Activated gamma-delta T cell treated with Interleukin-2 at 50 U/mL for 16 hours (primary cell): ENCODE measurements at regions not wholly inside any gene's neighbourhood (a gene's known extent, or its start where the extent isn't known, plus 50 kb on each side); places are given as distances from the start of the nearest gene placed in this dataset.

Source experiments
- DNase-seq: peaks from one replicate; pipeline ENCODE4 v3.0.0-alpha.2; 2020

DNA sequence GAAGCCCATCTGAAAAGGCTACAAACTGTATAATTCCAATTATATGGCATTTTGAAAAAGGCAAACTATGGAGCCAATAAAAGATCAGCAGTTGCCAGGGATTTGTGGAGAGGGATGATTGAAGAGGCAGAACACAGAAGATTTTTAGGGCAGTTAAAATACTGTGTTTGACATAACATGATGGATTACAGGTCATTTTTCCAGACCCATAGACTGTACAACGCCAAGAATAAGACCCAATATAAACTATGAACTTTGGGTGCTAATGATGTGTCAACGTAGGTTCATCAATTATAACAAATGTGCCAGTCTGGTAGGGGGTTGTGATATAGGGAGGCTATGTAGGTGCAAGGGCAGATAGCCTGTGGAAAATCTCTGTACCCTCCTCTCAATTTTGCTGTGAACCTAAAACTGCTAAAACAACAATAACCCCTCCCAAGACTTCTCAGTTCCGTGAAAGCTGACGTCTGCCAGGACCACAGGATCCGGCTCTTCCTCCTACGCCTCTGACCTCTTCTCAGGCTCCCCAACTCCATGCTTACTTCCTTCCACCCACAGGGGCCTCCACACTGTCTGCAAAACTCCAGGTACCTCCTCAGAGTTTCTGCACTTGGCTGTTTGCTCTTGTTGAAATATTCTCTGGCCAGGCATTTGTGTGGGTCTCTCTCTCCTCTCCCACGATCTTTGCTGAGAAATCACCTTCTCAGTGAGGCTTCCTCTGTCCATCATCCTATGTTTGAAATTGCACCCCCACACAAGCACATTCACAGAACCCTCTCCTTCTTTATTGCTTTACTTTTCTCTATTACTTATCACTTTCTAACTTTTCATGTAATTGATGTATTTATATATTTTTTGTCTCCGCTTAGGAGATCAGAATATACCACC is 131.4 kb downstream of the BBS10 start:
- no peak for DNase-seq

DNA sequence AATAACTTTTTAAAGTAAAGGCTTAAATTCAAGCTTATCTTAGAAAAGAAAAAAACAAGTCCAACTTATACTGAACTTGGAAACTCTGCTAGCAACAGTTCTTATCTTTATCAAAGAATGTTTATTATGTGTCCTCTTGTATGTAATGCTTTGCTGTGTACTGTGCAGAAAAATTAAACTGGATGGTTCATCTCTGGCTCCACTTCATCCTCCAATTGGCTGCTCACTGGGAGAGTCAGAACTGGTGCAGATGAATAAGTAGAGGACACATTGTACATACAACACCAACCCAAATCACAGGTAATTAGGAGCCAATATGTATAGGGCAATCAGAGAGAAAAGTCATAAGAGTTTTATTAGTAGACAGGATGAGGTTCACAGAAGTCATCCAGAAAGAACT is 123.6 kb upstream of the NAP1L1 start:
- DNase-seq = no peak

DNA sequence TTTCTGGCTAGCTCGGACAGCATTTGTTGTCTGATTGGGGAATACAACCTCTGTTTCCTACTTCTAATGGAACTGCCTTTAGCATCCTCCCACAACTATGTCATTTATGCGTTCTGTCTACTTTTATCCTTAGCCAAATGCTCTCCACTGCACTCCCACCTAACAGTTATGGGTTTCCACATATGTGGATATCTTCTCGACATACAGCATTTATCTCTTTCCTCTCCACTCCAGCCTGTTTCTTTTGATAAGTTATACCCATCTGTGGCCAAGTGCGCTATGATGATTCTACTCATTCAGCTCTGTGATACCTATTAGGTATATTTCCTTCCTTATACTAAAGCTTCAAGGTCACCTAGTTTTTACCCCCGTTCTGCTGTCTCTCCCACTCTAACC is 122.2 kb upstream of the NAP1L1 start:
- no peak for DNase-seq

DNA sequence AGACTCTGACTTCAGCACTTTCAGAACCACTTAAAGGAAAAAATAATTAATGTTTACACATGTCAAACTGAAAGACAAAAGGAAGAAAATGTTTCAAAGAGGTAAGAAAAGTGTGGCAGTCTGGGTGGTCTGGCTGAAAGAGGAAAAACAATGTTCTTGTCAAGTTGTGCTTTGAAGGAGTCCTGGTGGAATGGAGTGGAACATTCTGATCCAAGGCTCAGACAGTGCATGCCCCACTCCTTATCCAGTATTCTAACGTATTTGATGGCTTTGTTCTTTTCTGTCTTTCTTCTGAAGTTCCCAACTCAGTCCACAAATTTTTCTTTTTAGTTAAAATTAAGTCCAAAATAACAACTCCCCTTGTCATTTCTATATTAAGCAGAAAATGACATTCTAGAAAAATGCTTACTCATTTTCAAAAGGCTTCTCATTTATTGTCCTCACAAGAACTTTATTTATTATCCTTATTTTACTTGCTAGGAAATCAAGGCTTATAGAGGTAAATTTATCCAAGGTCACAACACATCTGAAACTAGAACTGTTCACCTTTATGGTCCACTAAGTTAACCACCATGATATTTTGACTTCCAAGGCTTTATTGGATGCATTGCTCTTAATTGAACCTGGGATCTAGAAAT is 121.7 kb upstream of the NAP1L1 start:
- no peak for DNase-seq

DNA sequence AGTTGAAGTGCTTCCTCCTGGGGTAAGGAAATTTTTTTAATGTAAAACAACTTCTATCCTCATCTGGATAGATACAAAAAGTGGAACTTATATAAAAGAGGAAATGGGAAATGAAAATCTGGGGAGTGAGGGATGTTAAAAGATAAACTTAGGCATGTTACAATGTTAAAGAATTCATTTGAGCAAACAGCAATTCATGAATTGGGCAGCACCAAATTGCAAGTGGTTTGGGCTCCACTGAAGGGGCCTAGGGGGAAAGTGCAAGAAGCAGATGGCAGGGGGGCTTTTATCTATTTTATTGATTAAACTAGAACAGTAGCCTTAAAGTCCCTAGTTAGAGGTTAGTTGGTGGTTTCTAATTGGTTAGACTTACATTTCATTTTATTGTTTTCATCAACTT is 118.1 kb upstream of the NAP1L1 start:
- no peak for DNase-seq

DNA sequence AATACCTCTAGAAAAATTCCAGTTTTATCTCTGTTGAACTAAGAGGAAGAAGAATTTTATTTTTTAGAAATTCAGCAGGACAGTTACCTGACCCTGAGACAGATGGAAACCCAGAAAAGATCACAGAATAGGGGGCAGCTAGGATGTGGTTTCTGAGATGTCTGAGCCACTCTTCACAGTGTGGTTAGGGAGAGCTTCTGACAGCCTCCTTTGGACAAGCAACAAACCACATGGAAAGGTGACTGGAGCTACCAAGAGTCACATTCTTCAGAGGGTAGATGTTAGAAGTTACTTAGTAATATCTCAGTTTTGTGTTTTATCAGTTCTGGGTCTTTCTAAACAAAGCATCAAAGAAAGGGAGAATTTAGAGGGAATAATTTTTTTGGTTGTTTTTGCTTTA is 117.3 kb upstream of the NAP1L1 start:
- DNase-seq = no peak

DNA sequence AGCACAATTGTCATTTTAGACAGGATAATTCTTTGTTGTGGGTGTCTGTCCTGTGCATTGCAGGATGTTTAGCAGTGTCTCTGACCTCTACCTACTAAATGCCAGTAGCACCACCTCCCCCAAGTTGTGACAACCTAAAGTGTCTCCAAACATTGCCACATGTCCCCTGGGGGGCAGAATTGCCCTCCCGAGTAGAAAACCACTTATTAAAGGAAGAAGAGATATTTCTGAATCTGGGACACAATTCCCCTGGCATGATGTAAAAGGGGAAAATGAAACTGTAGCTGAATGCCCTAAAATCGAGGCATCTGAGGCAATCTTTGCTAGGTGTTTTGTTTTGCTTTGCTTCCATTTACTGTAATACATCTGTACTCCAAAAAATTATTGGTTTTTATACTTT is 116.8 kb upstream of the NAP1L1 start:
- no peak for DNase-seq

DNA sequence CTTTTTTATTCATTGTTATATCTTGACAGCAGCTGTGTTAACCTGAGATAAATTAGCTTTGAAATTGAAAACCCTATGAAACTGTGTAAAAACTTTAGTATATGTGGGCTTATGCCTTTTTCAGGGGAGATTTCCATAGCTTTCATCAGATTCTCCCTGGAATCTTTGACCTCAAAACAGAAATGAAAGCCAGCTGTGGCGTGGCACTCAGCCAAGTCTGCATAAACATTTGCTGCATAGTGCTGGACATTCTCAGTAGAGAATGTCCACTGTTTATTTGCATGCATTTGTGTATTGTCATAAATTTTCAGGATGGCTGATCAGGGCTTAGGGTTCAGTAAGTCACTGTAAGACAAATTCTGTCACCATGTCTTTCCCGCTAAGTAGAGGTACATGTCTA is 115.3 kb upstream of the NAP1L1 start:
- DNase-seq = no peak

DNA sequence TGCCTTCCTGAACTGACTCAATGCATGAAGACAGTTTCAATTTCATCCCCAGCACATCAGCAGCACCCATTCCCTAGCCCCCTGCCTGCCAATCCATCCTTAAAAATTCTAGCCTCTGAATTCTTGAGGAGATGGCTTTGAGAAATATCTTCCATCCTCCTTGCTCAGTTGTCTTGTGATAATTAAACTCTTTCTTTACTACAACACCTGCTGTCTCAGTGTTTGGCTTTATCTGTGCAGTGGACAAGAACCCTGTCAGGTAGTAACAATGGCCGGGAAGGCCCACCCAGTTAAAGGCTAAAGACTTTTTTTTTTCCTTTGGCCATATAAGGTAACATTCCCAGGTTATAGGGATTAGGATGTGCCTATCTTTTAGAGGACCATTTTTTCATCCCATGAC is 114.4 kb upstream of the NAP1L1 start:
- DNase-seq = no peak

DNA sequence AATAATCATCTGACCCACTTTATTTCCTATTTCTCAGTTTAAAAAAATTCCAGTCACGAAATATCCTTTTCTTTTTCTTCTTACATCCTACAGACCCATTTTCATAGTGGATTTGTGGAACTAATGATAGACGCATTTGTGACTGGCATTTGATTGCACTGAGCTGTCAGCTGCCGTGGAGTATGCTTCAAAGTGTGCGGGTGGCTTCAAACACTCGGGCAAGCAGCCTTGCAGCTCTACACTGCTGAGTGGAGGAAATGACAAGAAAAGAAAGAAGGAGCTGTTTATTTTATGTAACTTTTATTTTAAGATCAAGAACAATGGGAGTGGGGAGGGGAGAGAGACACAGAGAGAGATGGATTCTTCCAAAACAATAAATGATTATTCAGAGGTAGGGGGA is 112.8 kb upstream of the NAP1L1 start:
- DNase-seq = no peak

DNA sequence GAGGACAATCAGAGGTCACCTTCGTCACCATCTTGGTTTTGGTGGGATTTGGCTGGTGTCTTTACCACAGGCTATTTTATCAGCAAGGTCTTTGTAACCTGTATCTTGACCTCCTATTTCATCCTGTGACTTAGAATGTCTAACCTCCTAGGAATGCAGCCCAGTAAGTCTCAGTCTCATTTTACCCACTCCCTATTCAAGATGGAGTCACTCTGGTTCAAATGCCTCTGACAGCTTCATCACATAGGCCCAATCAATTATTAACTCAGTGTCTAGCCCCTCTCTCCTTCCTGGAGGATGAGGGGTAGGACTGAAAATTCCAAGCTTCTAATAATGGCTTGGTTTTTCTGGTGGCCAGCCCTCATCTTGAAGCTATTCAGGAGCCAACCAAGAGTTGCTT is 111.4 kb upstream of the NAP1L1 start:
- no peak for DNase-seq

DNA sequence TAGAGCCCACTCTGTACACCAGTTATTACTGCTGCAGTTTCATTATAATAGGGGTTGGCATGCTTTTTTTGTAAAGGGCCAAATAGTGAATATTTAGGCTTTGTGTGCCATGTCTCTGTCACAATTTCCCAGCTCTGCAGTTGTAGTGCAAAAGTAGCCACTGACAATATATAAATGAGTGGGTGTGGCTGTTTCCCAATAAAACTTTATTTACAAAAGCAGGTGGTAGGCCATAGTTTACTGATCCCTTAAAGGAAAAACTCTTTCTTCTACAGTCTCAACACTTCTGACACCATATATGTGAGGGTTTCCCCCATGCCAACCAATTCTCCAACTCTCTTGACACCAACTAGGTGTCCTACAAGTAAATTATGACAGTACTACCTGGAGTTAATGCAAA is 110.2 kb upstream of the NAP1L1 start:
- no peak for DNase-seq

DNA sequence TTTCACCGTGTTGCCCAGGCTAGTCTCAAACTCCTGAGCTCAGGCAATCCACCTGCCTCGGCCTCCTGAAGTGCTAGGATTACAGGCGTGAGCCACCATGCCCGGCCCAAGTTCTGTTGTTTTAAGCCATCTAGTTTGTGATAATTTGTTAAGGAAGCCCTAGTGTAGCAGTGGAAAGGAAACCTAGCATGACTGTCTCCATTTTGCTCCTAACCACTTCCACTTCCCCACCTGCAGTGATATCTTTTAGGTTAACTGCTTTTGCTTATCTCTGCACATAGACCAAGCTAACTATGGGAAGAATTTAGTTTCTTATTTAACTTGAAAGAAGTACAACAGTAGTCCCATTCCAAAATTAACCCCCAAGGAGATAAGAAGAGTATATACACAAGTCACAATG is 109.5 kb upstream of the NAP1L1 start:
- no peak for DNase-seq

DNA sequence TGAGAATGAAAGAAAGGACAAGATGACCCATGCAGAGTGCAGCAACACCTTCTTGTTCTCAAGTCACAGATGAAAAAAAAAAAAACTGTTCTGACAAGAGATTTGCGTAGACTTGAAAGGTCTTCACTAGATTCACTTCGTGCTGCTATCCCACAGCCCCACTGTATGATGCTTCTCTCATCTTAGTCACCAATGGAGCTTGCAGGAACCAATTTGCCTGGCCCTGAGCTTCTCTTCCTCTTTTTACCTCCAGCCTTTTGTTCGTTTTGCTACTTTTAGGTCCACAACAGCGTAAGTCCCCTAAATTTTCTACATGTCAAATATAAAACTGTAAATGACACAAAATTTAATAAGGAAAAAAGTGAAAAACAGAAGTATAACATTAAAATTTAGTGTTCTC is 107.9 kb upstream of the NAP1L1 start:
- DNase-seq = no peak

DNA sequence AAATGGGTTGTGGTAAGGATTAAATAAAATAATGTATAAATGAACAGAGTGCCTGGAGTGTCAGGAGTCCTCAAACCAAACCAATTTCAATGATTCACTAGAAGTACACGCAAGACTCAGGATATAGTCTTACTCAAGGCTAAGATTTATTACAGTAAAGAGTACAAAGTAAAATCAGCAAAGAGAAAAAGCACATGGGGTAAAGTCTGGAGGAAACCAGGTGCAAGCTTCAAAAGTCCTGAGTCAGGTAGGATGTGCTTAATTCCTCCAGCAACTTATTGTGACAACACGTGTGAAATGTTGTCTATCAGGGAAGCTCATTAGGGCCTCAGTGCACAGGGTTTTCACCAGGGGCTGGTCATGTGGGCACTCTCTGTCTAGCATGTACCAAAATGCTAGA is 105.8 kb upstream of the NAP1L1 start:
- DNase-seq = no peak

DNA sequence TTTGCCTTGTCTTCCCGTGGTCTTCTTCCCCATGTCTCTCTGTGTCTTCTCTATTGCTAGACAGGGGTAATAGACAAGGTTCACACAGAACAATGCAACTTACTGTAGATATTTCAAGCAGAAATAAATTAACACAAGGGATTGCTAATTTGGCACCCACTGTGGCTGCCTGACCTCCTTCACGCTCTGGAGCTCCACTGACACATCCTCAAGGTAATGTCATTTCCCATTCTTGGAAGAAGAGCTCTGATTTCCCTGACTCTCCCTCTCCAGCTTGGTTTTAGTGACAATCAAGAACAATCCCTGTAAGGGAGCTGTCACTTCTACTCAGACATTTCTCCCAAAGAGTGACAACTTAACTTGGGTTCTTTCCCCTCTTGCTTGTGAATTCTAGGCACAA is 105.4 kb upstream of the NAP1L1 start:
- DNase-seq = no peak

DNA sequence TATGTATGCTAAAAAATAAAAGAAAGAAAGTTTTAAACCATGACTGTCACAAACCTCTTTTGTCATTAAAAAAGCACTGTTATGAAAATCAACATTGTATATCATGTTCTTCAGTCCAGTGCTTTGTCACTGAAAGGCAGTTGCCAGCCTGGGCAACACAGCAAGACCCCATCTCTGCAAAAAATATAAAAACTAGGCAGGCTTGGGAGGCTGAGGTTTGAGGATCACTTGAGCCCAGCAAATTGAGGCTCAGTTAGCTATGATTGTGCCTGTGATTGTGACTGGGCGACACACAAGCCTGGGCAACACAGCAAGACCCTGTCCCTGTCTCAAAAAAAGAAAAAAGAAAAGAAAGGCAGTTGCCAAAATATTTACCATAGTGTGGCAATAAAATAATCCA is 102.7 kb upstream of the NAP1L1 start:
- no peak for DNase-seq

DNA sequence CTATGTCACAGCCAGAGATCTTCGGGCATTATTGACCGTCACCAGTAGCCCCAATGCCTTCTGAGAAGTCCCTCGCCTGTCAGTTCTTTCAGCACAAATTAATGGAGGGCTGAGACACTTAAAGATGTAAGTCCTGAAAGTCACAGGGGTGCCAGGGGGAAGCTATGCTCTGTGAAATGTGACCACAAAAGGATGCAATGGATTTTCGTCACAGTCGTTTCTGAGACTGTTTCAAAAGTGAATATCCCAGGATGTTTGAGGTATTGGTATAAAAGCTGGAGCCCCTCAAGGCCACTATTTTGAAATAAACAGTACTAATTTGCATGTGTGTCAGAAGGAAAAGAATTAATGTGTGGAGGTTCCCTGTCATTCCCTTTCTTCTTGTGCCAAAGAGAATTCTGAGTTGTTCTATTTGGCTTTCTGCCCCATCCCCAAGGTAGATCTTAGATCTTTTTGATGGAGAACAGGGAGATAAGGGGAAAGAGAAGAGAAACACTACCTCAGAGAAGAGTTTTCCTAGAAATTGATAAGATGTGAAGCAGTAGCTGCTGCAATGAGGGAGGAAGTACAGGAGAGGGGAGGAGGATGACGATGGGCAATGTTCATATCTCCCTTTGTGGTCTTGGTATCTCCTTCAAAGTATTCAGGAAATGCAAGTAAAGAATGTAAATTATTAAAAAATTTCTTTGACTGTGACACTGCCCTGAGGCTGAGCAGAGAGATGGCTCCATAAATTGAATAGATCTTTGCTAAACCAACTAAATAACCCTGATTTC is 101.8 kb upstream of the NAP1L1 start:
- DNase-seq = no peak

DNA sequence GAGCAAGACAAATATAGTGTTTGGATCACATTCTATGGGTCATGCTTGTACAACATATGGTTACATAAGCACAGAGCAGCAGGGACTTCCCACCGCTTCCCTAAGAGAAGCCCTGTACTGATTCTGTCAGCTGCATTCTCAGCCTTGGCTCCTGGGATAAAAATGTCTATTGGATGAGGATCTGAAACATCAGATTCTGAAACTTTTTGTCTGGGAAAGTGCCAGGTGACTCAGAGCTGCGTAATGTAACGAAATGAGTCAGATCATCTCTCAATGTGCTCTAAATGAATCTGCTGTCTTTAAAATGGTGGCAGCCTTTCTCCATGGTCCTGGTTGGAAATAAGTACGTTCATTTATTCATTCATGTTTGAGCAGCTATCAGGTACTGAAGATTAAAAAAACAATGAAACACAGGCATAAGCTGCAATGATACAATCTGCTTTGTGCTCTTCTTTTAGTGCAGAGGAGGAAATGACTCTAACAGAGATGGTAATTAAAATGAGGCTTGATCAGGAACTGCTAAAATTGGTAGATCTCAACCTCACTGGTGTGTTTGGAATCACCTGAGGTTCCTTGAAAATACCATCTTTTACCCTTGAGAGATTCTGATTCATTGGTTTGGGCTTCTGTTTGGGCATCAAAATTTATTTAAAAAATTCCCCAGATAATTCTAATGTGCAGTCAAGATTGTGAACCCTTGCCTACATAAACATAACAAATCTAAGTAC is 99.1 kb upstream of the NAP1L1 start:
- DNase-seq = no peak

DNA sequence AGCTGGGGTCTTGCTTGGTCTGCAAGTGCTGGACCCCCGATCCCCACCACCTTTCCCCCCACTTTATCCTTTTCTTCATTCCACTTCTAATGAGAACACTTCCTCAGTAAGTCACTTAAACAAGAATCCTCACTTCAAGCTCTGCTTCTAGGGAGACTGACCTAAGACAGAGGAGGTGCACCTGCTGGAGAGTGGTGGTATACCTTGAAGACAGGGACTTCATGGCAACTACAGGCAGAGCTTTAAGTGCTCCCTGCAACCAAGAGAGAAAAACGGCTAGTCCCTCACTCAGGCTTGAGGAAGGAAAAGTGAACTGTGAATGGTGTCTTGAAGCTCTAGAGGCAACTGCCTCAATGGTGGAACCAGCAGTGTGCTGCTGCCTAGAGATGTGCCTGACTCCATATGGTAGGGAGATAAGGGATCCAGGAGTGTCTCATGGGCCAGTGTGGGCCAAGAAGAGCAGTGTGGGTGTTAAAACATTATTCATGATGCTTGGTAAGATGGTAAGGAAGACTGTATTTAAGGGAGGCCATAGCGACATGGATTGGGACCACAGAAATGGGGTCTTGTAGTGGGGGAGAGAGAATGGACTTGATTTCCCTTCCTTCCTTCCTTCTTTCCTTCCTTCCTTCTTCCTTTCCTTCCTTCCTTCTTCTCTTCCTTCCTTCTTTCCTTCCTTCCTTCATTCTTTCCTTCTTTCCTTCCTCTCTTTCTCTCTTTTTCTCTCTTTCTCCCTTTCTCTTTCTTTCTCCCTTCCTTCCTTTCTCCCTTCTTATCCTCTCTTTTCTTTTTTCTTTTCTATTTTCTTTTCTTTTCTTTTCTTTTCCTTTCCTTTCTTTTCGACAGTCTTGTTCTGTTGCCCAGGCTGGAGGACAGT is 96.2 kb upstream of the NAP1L1 start:
- DNase-seq = no peak

DNA sequence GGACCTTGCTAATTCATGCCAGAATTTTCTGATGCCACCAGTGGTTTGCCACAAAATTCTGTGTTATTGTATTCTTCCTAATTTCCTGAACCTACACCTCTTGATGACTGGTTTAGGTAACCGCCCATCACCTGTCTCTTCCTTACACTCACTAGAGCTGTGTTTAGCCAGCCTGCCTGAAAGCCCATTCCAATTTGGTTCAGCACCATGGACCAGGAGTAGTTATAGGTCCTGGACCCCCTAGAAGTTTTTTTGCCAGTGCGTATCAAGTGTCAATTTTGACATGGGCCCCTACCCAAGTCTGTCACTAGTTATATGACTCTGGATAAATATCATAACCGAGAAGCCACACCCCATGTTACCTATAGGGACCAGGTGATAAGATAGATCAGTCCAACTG is 94.0 kb upstream of the NAP1L1 start:
- DNase-seq = no peak

DNA sequence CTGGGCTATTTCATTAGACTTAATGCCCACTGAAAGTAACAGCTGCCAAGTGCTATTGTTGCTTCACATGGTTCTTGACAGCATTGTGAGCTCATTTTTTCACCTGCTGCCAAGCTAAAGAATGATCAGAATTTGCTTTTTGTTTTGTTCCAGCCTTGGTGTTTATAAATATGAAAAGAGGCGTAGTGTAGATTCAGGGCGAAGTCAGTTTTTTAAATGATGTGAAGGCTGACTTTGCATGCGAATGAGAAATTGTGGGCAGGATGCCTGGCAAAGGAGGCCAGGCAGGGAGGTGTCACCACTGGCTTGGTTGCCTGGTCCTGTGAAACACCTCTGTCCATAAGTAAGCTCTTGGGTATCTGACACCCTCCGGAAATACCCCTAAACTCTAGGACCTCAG is 93.3 kb upstream of the NAP1L1 start:
- no peak for DNase-seq
